Parathyroid adenoma (tissue), 2 donors: ENCODE measurements at regions not wholly inside any gene's neighbourhood (a gene's known extent, or its start where the extent isn't known, plus 50 kb on each side); places are given as distances from the start of the nearest gene placed in this dataset.
"Not testable (repeated sequence)": the region's sequence is repeated elsewhere in the genome, so short reads cannot be mapped to it uniquely, and the experiment has no call there.

ENCODE experiments used
- H2AFZ ChIP-seq: fragments of 300-600 bp; sonication (generic); one replicate; pipeline ENCODE4 v1.7.0; 2017; ENCODE audit warnings: antibody characterized with exemption, mild to moderate bottlenecking
- H3K27ac ChIP-seq: fragments of 300-600 bp; sonication (generic); one replicate; pipeline ENCODE4 v1.7.0; 2017
- H3K27me3 ChIP-seq: fragments of 300-600 bp; sonication (generic); one replicate; pipeline ENCODE4 v1.7.0; 2017; ENCODE audit warnings: low read length; ENCODE audit not compliant: control insufficient read depth, insufficient read depth
- H3K36me3 ChIP-seq: fragments of 300-600 bp; sonication (generic); one replicate; pipeline ENCODE4 v1.7.0; 2017; ENCODE audit warnings: low read length; ENCODE audit not compliant: control insufficient read depth, insufficient read depth
- H3K4me1 ChIP-seq: fragments of 300-600 bp; sonication (generic); one replicate; pipeline ENCODE4 v1.7.0; 2017; ENCODE audit warnings: control low read depth
- H3K4me2 ChIP-seq: fragments of 300-600 bp; sonication (generic); one replicate; pipeline ENCODE4 v1.7.0; 2017; ENCODE audit warnings: low read length
- H3K4me3 ChIP-seq: fragments of 300-600 bp; sonication (generic); one replicate; pipeline ENCODE4 v1.7.0; 2017; ENCODE audit warnings: low read depth, low read length
- H3K79me2 ChIP-seq: fragments of 300-600 bp; sonication (generic); one replicate; pipeline ENCODE4 v1.7.0; 2017; ENCODE audit warnings: control low read depth
- H3K9ac ChIP-seq: fragments of 300-600 bp; sonication (generic); one replicate; pipeline ENCODE4 v1.7.0; 2017; ENCODE audit warnings: mild to moderate bottlenecking
- H3K9me3 ChIP-seq: fragments of 300-600 bp; sonication (generic); one replicate; pipeline ENCODE4 v1.7.0; 2017; ENCODE audit warnings: low read length; ENCODE audit not compliant: control insufficient read depth
- CTCF ChIP-seq: fragments of 300-600 bp; sonication (generic); IDR thresholded peaks from one replicate; pipeline ENCODE4 v1.7.0; 2017; ENCODE audit warnings: antibody characterized with exemption, mild to moderate bottlenecking
- donor health status: primary hyperparathyroidism.

- no peak overlapping the region for H3K9ac ChIP-seq
- H3K79me2 ChIP-seq, result no peaks in the 10 kb centered on the region
- TF ChIP-seq CTCF, result no peak
These were observed 407.6 kb upstream of the SPHKAP start for GRCh38 chr2:228589115-228589514.

GRCh38 chr2:228581731-228582130 lies 400.2 kb upstream of the SPHKAP start:
- Histone ChIP-seq H3K36me3 (no peaks in the 10 kb centered on the region), H3K27me3 (no peaks in the 10 kb centered on the region), H3K4me3 (no peak overlapping the region), H3K27ac (no peak overlapping the region), H2AFZ (no peak overlapping the region), H3K79me2 (no peaks in the 10 kb centered on the region), H3K9me3 (no peaks in the 10 kb centered on the region), H3K9ac (no peak overlapping the region), H3K4me2 (no peak overlapping the region), H3K4me1 (no peaks in the 10 kb centered on the region)
- no peak for TF ChIP-seq CTCF

More at GRCh38 chr2:228589115-228589514, 407.6 kb upstream of the SPHKAP start:
- H3K4me3 ChIP-seq, result no peak overlapping the region
- no peaks in the 10 kb centered on the region for H3K4me1 ChIP-seq
- H3K36me3 ChIP-seq, result no peaks in the 10 kb centered on the region
- H2AFZ ChIP-seq, result no peak overlapping the region
- H3K27ac ChIP-seq, result no peak overlapping the region
- no peaks in the 10 kb centered on the region for H3K27me3 ChIP-seq
- H3K4me2 ChIP-seq, result no peak overlapping the region
- H3K9me3 ChIP-seq, result no peaks in the 10 kb centered on the region

DNA sequence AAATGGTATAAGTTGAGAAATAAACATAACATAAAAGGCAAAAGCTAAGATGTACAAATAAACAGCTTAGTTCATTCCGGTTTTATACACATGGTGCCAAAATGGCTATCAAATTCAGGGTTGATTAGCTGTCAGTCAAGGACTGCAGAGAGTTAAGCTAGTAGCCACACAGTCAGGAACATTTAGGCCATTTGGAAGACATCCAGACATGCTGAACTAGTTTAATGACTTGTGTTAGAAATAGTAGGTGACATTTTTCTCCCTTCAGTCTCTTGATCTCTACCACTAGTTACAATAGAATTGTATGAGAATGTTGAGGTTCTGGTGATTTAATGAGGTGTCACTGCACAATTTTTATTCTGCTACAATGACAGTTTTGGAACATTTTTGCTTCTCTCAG lies 394.4 kb upstream of the SPHKAP start:
- no peak overlapping the region for H3K9ac ChIP-seq
- no peak overlapping the region for H2AFZ ChIP-seq
- H3K4me3 ChIP-seq, result no peak overlapping the region
- no peaks in the 10 kb centered on the region for H3K36me3 ChIP-seq
- no peak overlapping the region for H3K27ac ChIP-seq
- H3K79me2 ChIP-seq, result no peaks in the 10 kb centered on the region
- no peaks in the 10 kb centered on the region for H3K27me3 ChIP-seq
- H3K9me3 ChIP-seq, result no peaks in the 10 kb centered on the region
- TF ChIP-seq CTCF, result no peak
- H3K4me2 ChIP-seq, result no peak overlapping the region
- no peaks in the 10 kb centered on the region for H3K4me1 ChIP-seq

GRCh38 chr2:228568275-228568674 lies 386.8 kb upstream of the SPHKAP start:
- not testable (repeated sequence) for H3K4me2 ChIP-seq, H3K36me3 ChIP-seq, H3K27me3 ChIP-seq, H2AFZ ChIP-seq, H3K4me3 ChIP-seq, H3K27ac ChIP-seq, H3K9ac ChIP-seq, H3K4me1 ChIP-seq, H3K9me3 ChIP-seq, H3K79me2 ChIP-seq

- H3K9me3 ChIP-seq, result no peaks in the 10 kb centered on the region
- no peaks in the 10 kb centered on the region for H3K79me2 ChIP-seq
- no peaks in the 10 kb centered on the region for H3K4me1 ChIP-seq
- no peak overlapping the region for H3K9ac ChIP-seq
- TF ChIP-seq CTCF, result no peak
- no peaks in the 10 kb centered on the region for H3K27me3 ChIP-seq
- H2AFZ ChIP-seq, result no peak overlapping the region
- H3K36me3 ChIP-seq, result no peaks in the 10 kb centered on the region
- no peak overlapping the region for H3K4me2 ChIP-seq
- no peak overlapping the region for H3K27ac ChIP-seq
- H3K4me3 ChIP-seq, result no peak overlapping the region
These were observed 380.3 kb upstream of the SPHKAP start for GRCh38 chr2:228561816-228562215.
